Common myeloid progenitor, CD34-positive (primary cell): ENCODE measurements at regions not wholly inside any gene's neighbourhood (a gene's known extent, or its start where the extent isn't known, plus 50 kb on each side); places are given as distances from the start of the nearest gene placed in this dataset.

Source experiments
- CTCF ChIA-PET: fragments of 350-600 bp; sonication (Branson Sonifier 250); formaldehyde crosslinking; loops from one replicate; lab custom pipeline; 2021; ENCODE audit warnings: antibody characterized with exemption; lab: Charles Lee
- POLR2A ChIA-PET: fragments of 350-600 bp; sonication (Branson Sonifier 250); formaldehyde crosslinking; loops from one replicate; lab custom pipeline; 2021; ENCODE audit warnings: antibody characterized with exemption; lab: Charles Lee
- DNase-seq, 3 donors: peaks; one replicate each; pipeline versions ENCODE4 v3.0.0 to v3.0.0-alpha.2; 2013
- H3K27ac ChIP-seq, 2 experiments: 1 replicate in 1 of 2; 2 replicates in 1 of 2; pipeline ENCODE4 v1.7.0; 2013; ENCODE audit warnings: inconsistent platforms in 2 of 2, low read length in 2 of 2, mild to moderate bottlenecking in 2 of 2, low read depth in 1 of 2, moderate library complexity in 1 of 2; ENCODE audit not compliant: severe bottlenecking in 2 of 2, insufficient read depth in 1 of 2, poor library complexity in 1 of 2
- H3K27me3 ChIP-seq, 5 experiments: replicated peaks in 2 of 5; 1 replicate in 3 of 5; 2 replicates in 2 of 5; pipeline versions ENCODE4 v1.6.1 to v1.7.0; 2013; ENCODE audit warnings: low read length in 4 of 5, mild to moderate bottlenecking in 2 of 5, moderate library complexity in 2 of 5, inconsistent platforms in 1 of 5; ENCODE audit not compliant: insufficient read depth in 5 of 5, control insufficient read depth in 4 of 5
- H3K36me3 ChIP-seq, 4 experiments: 1 replicate in 2 of 4; 2 replicates in 2 of 4; pipeline versions ENCODE4 v1.6.1 to v1.7.0; 2013; ENCODE audit warnings: low read length in 3 of 4, control low read depth in 1 of 4, mild to moderate bottlenecking in 1 of 4; ENCODE audit not compliant: control insufficient read depth in 4 of 4, insufficient read depth in 4 of 4
- H3K4me1 ChIP-seq, 4 experiments: 1 replicate in 3 of 4; 2 replicates in 1 of 4; pipeline versions ENCODE4 v1.6.1 to v1.7.1; 2013; ENCODE audit warnings: low read length in 3 of 4, mild to moderate bottlenecking in 3 of 4, control low read depth in 1 of 4, inconsistent platforms in 1 of 4, moderate library complexity in 1 of 4; ENCODE audit not compliant: control insufficient read depth in 4 of 4, insufficient read depth in 4 of 4; ENCODE audit errors: control extremely low read depth in 1 of 4
- H3K4me3 ChIP-seq, 7 experiments: 1 replicate in 4 of 7; 2 replicates in 3 of 7; pipeline versions ENCODE4 v1.5.1 to v1.7.0; 2013; ENCODE audit warnings: mild to moderate bottlenecking in 7 of 7, low read length in 6 of 7, moderate library complexity in 6 of 7, inconsistent platforms in 2 of 7, low read depth in 2 of 7, control low read depth in 1 of 7; ENCODE audit not compliant: insufficient read depth in 4 of 7, control insufficient read depth in 1 of 7; ENCODE audit errors: extremely low read depth in 1 of 7
- H3K9me3 ChIP-seq, 5 experiments: 1 replicate in 4 of 5; 2 replicates in 1 of 5; pipeline versions ENCODE4 v1.6.1 to v1.7.1; 2013; ENCODE audit warnings: low read length in 4 of 5, mild to moderate bottlenecking in 2 of 5, inconsistent platforms in 1 of 5, low read depth in 1 of 5, moderate library complexity in 1 of 5; ENCODE audit not compliant: control insufficient read depth in 4 of 5, insufficient read depth in 2 of 5; ENCODE audit errors: control extremely low read depth in 1 of 5
- WGBS: methylation state at CpG from one replicate; pipeline ENCODE4 v1.1.5; 2013; ENCODE audit not compliant: insufficient coverage; 5-methylcytosine and 5-hydroxymethylcytosine counted together

GRCh38 chr14:100463937-100464336 is 123.3 kb downstream of the BEGAIN start:
- Histone ChIP-seq H3K4me3 (no peak overlapping the region), H3K36me3 (no peaks in the 10 kb centered on the region), H3K4me1 (no peaks in the 10 kb centered on the region), H3K9me3 (no peaks in the 10 kb centered on the region), H3K27me3 (no peaks in the 10 kb centered on the region), H3K27ac (no peak overlapping the region)
- POLR2A ChIA-PET: no interaction called here
- no peak for DNase-seq
- CTCF ChIA-PET: no interaction called here
- 100% methylated on average over 3 of the region's 3 CpGs for WGBS

GRCh38 chr14:100466111-100466856 is 120.9 kb downstream of the BEGAIN start:
- H3K36me3 ChIP-seq: no peaks in the 10 kb centered on the region
- ChIA-PET POLR2A (no interaction called here), CTCF (no interaction called here)
- H3K27me3 ChIP-seq: no peaks in the 10 kb centered on the region
- no peaks in the 10 kb centered on the region for H3K9me3 ChIP-seq
- no peaks in the 10 kb centered on the region for H3K4me1 ChIP-seq
- DNase-seq: no peak
- H3K4me3 ChIP-seq: no peak overlapping the region
- no peak overlapping the region for H3K27ac ChIP-seq
- WGBS: 91% methylated on average over 8 of the region's 9 CpGs

GRCh38 chr14:100467046-100467750 is 120.0 kb downstream of the BEGAIN start:
- POLR2A ChIA-PET: no interaction called here
- Histone ChIP-seq H3K27me3 (no peaks in the 10 kb centered on the region), H3K36me3 (no peaks in the 10 kb centered on the region), H3K4me3 (no peak overlapping the region), H3K4me1 (no peaks in the 10 kb centered on the region), H3K9me3 (no peaks in the 10 kb centered on the region), H3K27ac (no peak overlapping the region)
- WGBS: 89% methylated on average over 9 of the region's 11 CpGs
- no peak for DNase-seq
- CTCF ChIA-PET: interaction anchor here (1.1 kb wide), 1 partner anchor 10 kb away, joined by 3 read pairs; no protein-coding TSS in a partner anchor

- no peak for DNase-seq
- H3K27ac ChIP-seq: no peak overlapping the region
- ChIA-PET POLR2A (no interaction called here), CTCF (interaction anchor here (1.1 kb wide), 1 partner anchor 10 kb away, joined by 3 read pairs; no protein-coding TSS in a partner anchor)
- H3K27me3 ChIP-seq: no peaks in the 10 kb centered on the region
- 97% methylated on average over 15 of the region's 17 CpGs for WGBS
- H3K36me3 ChIP-seq: no peaks in the 10 kb centered on the region
- no peaks in the 10 kb centered on the region for H3K4me1 ChIP-seq
- H3K4me3 ChIP-seq: no peak overlapping the region
- no peaks in the 10 kb centered on the region for H3K9me3 ChIP-seq
These were observed 119.3 kb downstream of the BEGAIN start for GRCh38 chr14:100467939-100468338.

- H3K36me3 ChIP-seq: no peaks in the 10 kb centered on the region
- H3K27me3 ChIP-seq: no peaks in the 10 kb centered on the region
- H3K9me3 ChIP-seq: no peaks in the 10 kb centered on the region
- ChIA-PET CTCF (interaction anchor here (0.8 to 1.1 kb wide), 2 partner anchors 9 to 84 kb away, joined by 3 read pairs; no protein-coding TSS in a partner anchor), POLR2A (no interaction called here)
- no peak overlapping the region for H3K4me3 ChIP-seq
- H3K27ac ChIP-seq: no peak overlapping the region
- H3K4me1 ChIP-seq: no peaks in the 10 kb centered on the region
- no peak for DNase-seq
- 87% methylated on average over 8 of the region's 9 CpGs for WGBS
These were observed 118.7 kb downstream of the BEGAIN start for GRCh38 chr14:100468557-100468956.

- no peaks in the 10 kb centered on the region for H3K4me1 ChIP-seq
- CTCF ChIA-PET: interaction anchor here (0.9 to 1.1 kb wide), 3 partner anchors 8 to 176 kb away, joined by 3 read pairs; no protein-coding TSS in a partner anchor
- POLR2A ChIA-PET: interaction anchor here (0.5 kb wide), 1 partner anchor 9 kb away, joined by 3 read pairs; no protein-coding TSS in a partner anchor
- no peaks in the 10 kb centered on the region for H3K36me3 ChIP-seq
- no peaks in the 10 kb centered on the region for H3K27me3 ChIP-seq
- DNase-seq: no peak
- H3K9me3 ChIP-seq: no peaks in the 10 kb centered on the region
- no peak overlapping the region for H3K27ac ChIP-seq
- no peak overlapping the region for H3K4me3 ChIP-seq
- 98% methylated on average over 4 of the region's 6 CpGs for WGBS
These were observed 117.3 kb downstream of the BEGAIN start for GRCh38 chr14:100469632-100470522.
